H1 (cell line): ENCODE measurements at regions not wholly inside any gene's neighbourhood (a gene's known extent, or its start where the extent isn't known, plus 50 kb on each side); places are given as distances from the start of the nearest gene placed in this dataset.

ENCODE experiments used
- CTCF ChIA-PET: fragments of 300-600 bp; sonication (Branson Sonifier 250); formaldehyde crosslinking; loops from one replicate; lab custom pipeline; 2021; ENCODE audit not compliant: partially characterized antibody; lab: Charles Lee
- POLR2A ChIA-PET: fragments of 300-600 bp; sonication (Branson Sonifier 250); formaldehyde crosslinking; loops from one replicate; lab custom pipeline; 2021; ENCODE audit warnings: inconsistent platforms; ENCODE audit not compliant: partially characterized antibody; lab: Charles Lee
- DNase-seq, 2 experiments: peaks; one replicate each; pipeline versions ENCODE4 v3.0.0 to v3.0.0-alpha.2; 2010 to 2022; ENCODE audit warnings: low spot score in 2 of 2, low read depth in 1 of 2, mixed read lengths in 1 of 2
- FAIRE-seq: peaks from 2 replicates; lab custom pipeline; 2011; peaks lifted over from hg19 to GRCh38; lab: Jason Lieb, UNC
- H2AFZ ChIP-seq: 2 replicates; pipeline ENCODE4 v1.8.1; 2012; ENCODE audit warnings: low read length, inconsistent platforms
- H2AK5ac ChIP-seq: 2 replicates; pipeline ENCODE4 v1.6.1; 2013; ENCODE audit warnings: low read depth, low read length
- H2BK120ac ChIP-seq: replicated peaks from 2 replicates; pipeline ENCODE3; 2013; ENCODE audit warnings: low read depth, low read length, inconsistent platforms
- H2BK12ac ChIP-seq: 2 replicates; pipeline ENCODE4 v1.6.1; 2013; ENCODE audit warnings: low read depth, low read length
- H2BK15ac ChIP-seq: 2 replicates; pipeline ENCODE4 v1.6.1; 2013; ENCODE audit warnings: low read length
- H2BK20ac ChIP-seq: 2 replicates; pipeline ENCODE4 v1.6.1; 2013; ENCODE audit warnings: low read length
- H2BK5ac ChIP-seq: 2 replicates; pipeline ENCODE4 v1.6.1; 2013; ENCODE audit warnings: low read depth, low read length
- H3K14ac ChIP-seq: 2 replicates; pipeline ENCODE4 v1.6.1; 2013; ENCODE audit warnings: inconsistent platforms; ENCODE audit not compliant: insufficient read length
- H3K18ac ChIP-seq: 2 replicates; pipeline ENCODE4 v1.6.1; 2013; ENCODE audit warnings: low read length; ENCODE audit errors: extremely low read depth
- H3K23ac ChIP-seq: 2 replicates; pipeline ENCODE4 v1.6.1; 2013; ENCODE audit warnings: inconsistent platforms; ENCODE audit not compliant: insufficient read length
- H3K23me2 ChIP-seq: 2 replicates; pipeline ENCODE4 v1.6.1; 2013; ENCODE audit warnings: low read depth, low read length
- H3K27ac ChIP-seq: 2 replicates; pipeline ENCODE4 v1.6.1; 2011; ENCODE audit warnings: low read depth, low read length, inconsistent platforms
- H3K27me3 ChIP-seq, 4 experiments: replicated peaks in 1 of 4; 1 replicate in 1 of 4; 2 replicates in 3 of 4; pipeline versions ENCODE4 v1.6.1 to v1.8.1; 2011 to 2013; ENCODE audit warnings: low read length in 3 of 4, mild to moderate bottlenecking in 3 of 4, inconsistent platforms in 2 of 4, mixed read lengths in 2 of 4, moderate library complexity in 1 of 4; ENCODE audit not compliant: control insufficient read depth in 3 of 4, insufficient read depth in 3 of 4; ENCODE audit errors: extremely low read depth in 1 of 4
- H3K36me3 ChIP-seq, 4 experiments: 2 replicates each; pipeline versions ENCODE4 v1.6.1 to v1.8.1; 2011 to 2013; ENCODE audit warnings: mild to moderate bottlenecking in 4 of 4, low read length in 3 of 4, moderate library complexity in 2 of 4, control low read depth in 1 of 4, inconsistent platforms in 1 of 4; ENCODE audit not compliant: insufficient read depth in 4 of 4, control insufficient read depth in 2 of 4
- H3K4ac ChIP-seq: replicated peaks from 2 replicates; pipeline ENCODE3; 2013; ENCODE audit warnings: low read length, low read depth, mixed read lengths, inconsistent platforms; ENCODE audit not compliant: insufficient read length
- H3K4me1 ChIP-seq, 4 experiments: replicated peaks in 1 of 4; 1 replicate in 1 of 4; 2 replicates in 3 of 4; pipeline versions ENCODE4 v1.6.1 to v1.8.1; 2011 to 2013; ENCODE audit warnings: low read length in 3 of 4, inconsistent platforms in 2 of 4, mixed read lengths in 1 of 4; ENCODE audit not compliant: insufficient read depth in 4 of 4, control insufficient read depth in 3 of 4
- H3K4me2 ChIP-seq, 2 experiments: 2 replicates each; pipeline versions ENCODE4 v1.6.1 to v1.8.1; 2011 to 2013; ENCODE audit warnings: low read depth in 2 of 2, low read length in 2 of 2, control low read depth in 1 of 2, inconsistent platforms in 1 of 2, mild to moderate bottlenecking in 1 of 2; ENCODE audit not compliant: insufficient read depth in 1 of 2
- H3K4me3 ChIP-seq, 4 experiments: fragments of 200-600, 300-600 bp in 1 of 4; sonication (generic), shearing (Covaris generic), sonication (Bioruptor Twin) in 1 of 4; 2 replicates each; pipeline versions ENCODE4 v1.5.1 to v1.8.1; 2011 to 2016; ENCODE audit warnings: low read length in 4 of 4, low read depth in 3 of 4, control low read depth in 2 of 4, inconsistent platforms in 2 of 4, mild to moderate bottlenecking in 2 of 4, mixed read lengths in 1 of 4, moderate library complexity in 1 of 4; ENCODE audit not compliant: insufficient read depth in 2 of 4; ENCODE audit errors: extremely low read depth in 1 of 4
- H3K56ac ChIP-seq: replicated peaks from 2 replicates; pipeline ENCODE3; 2013; ENCODE audit warnings: low read depth, mild to moderate bottlenecking, mixed read lengths, low read length, inconsistent platforms; ENCODE audit not compliant: insufficient read length
- H3K79me1 ChIP-seq: 2 replicates; pipeline ENCODE4 v1.6.1; 2013; ENCODE audit warnings: low read depth, low read length, control low read depth
- H3K79me2 ChIP-seq, 2 experiments: 2 replicates each; pipeline versions ENCODE4 v1.6.1 to v1.8.1; 2012 to 2013; ENCODE audit warnings: low read length in 2 of 2, mild to moderate bottlenecking in 2 of 2, inconsistent platforms in 1 of 2; ENCODE audit not compliant: insufficient read depth in 2 of 2, control insufficient read depth in 1 of 2
- H3K9ac ChIP-seq, 4 experiments: replicated peaks in 1 of 4; 1 replicate in 1 of 4; 2 replicates in 3 of 4; pipeline versions ENCODE4 v1.6.1 to v1.8.1; 2011 to 2013; ENCODE audit warnings: low read depth in 3 of 4, low read length in 3 of 4, control low read depth in 2 of 4, mild to moderate bottlenecking in 2 of 4, moderate library complexity in 2 of 4, inconsistent platforms in 1 of 4; ENCODE audit errors: extremely low read depth in 1 of 4
- H3K9me3 ChIP-seq, 2 experiments: 2 replicates each; pipeline versions ENCODE4 v1.6.1 to v1.8.1; 2012 to 2013; ENCODE audit warnings: mild to moderate bottlenecking in 2 of 2, moderate library complexity in 2 of 2, control low read depth in 1 of 2, inconsistent platforms in 1 of 2, low read depth in 1 of 2, low read length in 1 of 2, mixed read lengths in 1 of 2; ENCODE audit not compliant: insufficient read depth in 2 of 2
- H4K20me1 ChIP-seq, 2 experiments: replicated peaks in 1 of 2; 2 replicates each; pipeline versions ENCODE3 to v1.8.1; 2011 to 2013; ENCODE audit warnings: inconsistent platforms in 2 of 2, low read length in 2 of 2, mild to moderate bottlenecking in 1 of 2; ENCODE audit not compliant: insufficient read depth in 2 of 2, control insufficient read depth in 1 of 2
- H4K5ac ChIP-seq: 2 replicates; pipeline ENCODE4 v1.6.1; 2013; ENCODE audit warnings: low read length, low read depth, mixed read lengths, inconsistent platforms; ENCODE audit not compliant: insufficient read length
- H4K8ac ChIP-seq: 2 replicates; pipeline ENCODE4 v1.8.0; 2013; ENCODE audit warnings: mild to moderate bottlenecking, moderate library complexity, low read length, inconsistent platforms; ENCODE audit not compliant: insufficient read depth; ENCODE audit errors: extremely low read depth
- H4K91ac ChIP-seq: replicated peaks from 2 replicates; pipeline ENCODE3; 2013; ENCODE audit warnings: low read length, mixed read lengths, inconsistent platforms; ENCODE audit not compliant: insufficient read length
- CHD2 ChIP-seq: IDR thresholded peaks from 2 replicates; pipeline ENCODE4 v1.6.1; 2012; ENCODE audit warnings: low read length, improper control_type of control experiment
- CTBP2 ChIP-seq: IDR thresholded peaks from 2 replicates; pipeline ENCODE4 v1.7.0; 2011; ENCODE audit warnings: borderline replicate concordance, mild to moderate bottlenecking, moderate library complexity, mixed read lengths, low read length; ENCODE audit not compliant: insufficient read depth, insufficient read length
- GABPA ChIP-seq: IDR thresholded peaks from 2 replicates; pipeline ENCODE4 v1.6.1; 2011; ENCODE audit warnings: mild to moderate bottlenecking, low read length, moderate library complexity, borderline replicate concordance; ENCODE audit not compliant: insufficient read depth
- HDAC2 ChIP-seq, 2 experiments: fragments of 300-600 bp in 1 of 2; sonication (generic) in 1 of 2; IDR thresholded peaks; 2 replicates each; pipeline ENCODE4 v1.6.1; 2011 to 2012; ENCODE audit warnings: low read depth in 2 of 2, low read length in 2 of 2, mild to moderate bottlenecking in 2 of 2, moderate library complexity in 2 of 2, borderline replicate concordance in 1 of 2, inconsistent platforms in 1 of 2
- NRF1 ChIP-seq: IDR thresholded peaks from 2 replicates; pipeline ENCODE4 v1.6.1; 2011; ENCODE audit warnings: mild to moderate bottlenecking, low read depth, low read length, improper control_type of control experiment
- RBBP5 ChIP-seq: IDR thresholded peaks from 2 replicates; pipeline ENCODE4 v1.7.1; 2012; ENCODE audit warnings: low read depth, mild to moderate bottlenecking, inconsistent platforms, low read length, moderate library complexity, borderline replicate concordance
- USF2 ChIP-seq: IDR thresholded peaks from 2 replicates; pipeline ENCODE4 v1.6.1; 2011; ENCODE audit warnings: low read length, improper control_type of control experiment
- WGBS, 2 experiments: shearing (Covaris generic) in 1 of 2; methylation state at CpG; one replicate each; pipeline versions ENCODE4 v1.1.6 to v1.1.7; 2013 to 2015; ENCODE audit warnings: low lambda C conversion rate in 2 of 2, mixed read lengths in 2 of 2, inconsistent platforms in 1 of 2, low coverage in 1 of 2, missing lambda C conversion rate in 1 of 2; ENCODE audit not compliant: insufficient replicate concordance in 2 of 2, insufficient coverage in 1 of 2, insufficient read length in 1 of 2; ENCODE audit errors: extremely low coverage in 1 of 2, missing lambda C conversion rate in 1 of 2; 5-methylcytosine and 5-hydroxymethylcytosine counted together
- TF ChIP-seq, protein P1 (sequence below): IDR thresholded peaks from 2 replicates; pipeline ENCODE4 v1.6.1; 2011; ENCODE audit warnings: low read depth, mild to moderate bottlenecking, low read length; ENCODE audit not compliant: insufficient read depth
- TF ChIP-seq, protein P2 (sequence below): IDR thresholded peaks from 2 replicates; pipeline ENCODE4 v1.6.1; 2012; ENCODE audit warnings: inconsistent platforms

GRCh38 chr5:165360366-165360765, 1854.9 kb downstream of the MAT2B start:
- Histone ChIP-seq H3K36me3 (no peaks in the 10 kb centered on the region), H3K14ac (no peak overlapping the region), H3K4me3 (no peak overlapping the region), H2BK12ac (no peak overlapping the region), H3K27ac (no peak overlapping the region), H3K79me2 (no peaks in the 10 kb centered on the region), H4K91ac (no peak overlapping the region), H2BK120ac (no peak overlapping the region), H3K56ac (no peak overlapping the region), H3K4me2 (no peak overlapping the region), H4K5ac (no peak overlapping the region), H3K9ac (no peak overlapping the region), H2AK5ac (no peak overlapping the region), H3K9me3 (no peaks in the 10 kb centered on the region; a peak in 1 of 4 replicates), H2BK15ac (no peak overlapping the region), H3K18ac (no peak overlapping the region), H4K20me1 (no peaks in the 10 kb centered on the region), H3K79me1 (no peaks in the 10 kb centered on the region), H2BK5ac (no peak overlapping the region), H3K4ac (no peak overlapping the region), H4K8ac (no peak overlapping the region), H2BK20ac (no peak overlapping the region), H3K23me2 (0 out of 2 replicates have a peak, but pooled peaks cover 1% of the 10 kb centered on the region), H3K27me3 (no peaks in the 10 kb centered on the region), H2AFZ (no peak overlapping the region), H3K4me1 (no peaks in the 10 kb centered on the region), H3K23ac (no peak overlapping the region)
- POLR2A ChIA-PET = no interaction called here
- CTCF ChIA-PET = interaction anchor here (1.5 kb wide), 1 partner anchor 64 kb away, joined by 4 read pairs; no protein-coding TSS in a partner anchor
- TF ChIP-seq CHD2 = no peak
- TF ChIP-seq GABPA = no peak
- TF ChIP-seq, protein P1, sequence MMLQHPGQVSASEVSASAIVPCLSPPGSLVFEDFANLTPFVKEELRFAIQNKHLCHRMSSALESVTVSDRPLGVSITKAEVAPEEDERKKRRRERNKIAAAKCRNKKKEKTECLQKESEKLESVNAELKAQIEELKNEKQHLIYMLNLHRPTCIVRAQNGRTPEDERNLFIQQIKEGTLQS = no peak
- no peak for TF ChIP-seq NRF1
- TF ChIP-seq USF2 = no peak
- no peak for TF ChIP-seq CTBP2
- TF ChIP-seq RBBP5 = no peak
- TF ChIP-seq, protein P2, sequence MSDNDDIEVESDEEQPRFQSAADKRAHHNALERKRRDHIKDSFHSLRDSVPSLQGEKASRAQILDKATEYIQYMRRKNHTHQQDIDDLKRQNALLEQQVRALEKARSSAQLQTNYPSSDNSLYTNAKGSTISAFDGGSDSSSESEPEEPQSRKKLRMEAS = no peak
- TF ChIP-seq HDAC2 (IDR thresholded peaks at IDR 0.05; ENCODE audit: borderline replicate concordance in 1 of 2, low read depth in 2 of 2, low read length in 2 of 2) = no peak
- FAIRE-seq = no peak
- no peak for DNase-seq
- 86% methylated on average over 4 of the region's 4 CpGs; no CpG with 5 or more reads in 1 of the 2 experiments for WGBS, 2 experiments
